KMS-11 (cell line): ENCODE measurements at regions not wholly inside any gene's neighbourhood (a gene's known extent, or its start where the extent isn't known, plus 50 kb on each side); places are given as distances from the start of the nearest gene placed in this dataset.
A peak's percentile ranks its signal among the peaks of the same experiment; 100 is the strongest.

ENCODE experiments used
- H2AFZ ChIP-seq: fragments of 200-600 bp; sonication (generic); 2 replicates; pipeline ENCODE4 v1.6.1; 2016; ENCODE audit warnings: antibody characterized with exemption, mixed run types, low read depth
- H3K27ac ChIP-seq: fragments of 200-600 bp; sonication (generic); 2 replicates; pipeline ENCODE4 v1.6.1; 2016; ENCODE audit warnings: mild to moderate bottlenecking, mixed run types
- H3K27me3 ChIP-seq: fragments of 200-600 bp; sonication (generic); 2 replicates; pipeline ENCODE4 v1.6.1; 2017; ENCODE audit warnings: mild to moderate bottlenecking, low read depth, mixed run types, moderate library complexity; ENCODE audit not compliant: insufficient read depth
- H3K36me3 ChIP-seq: fragments of 200-600 bp; sonication (generic); 2 replicates; pipeline ENCODE4 v1.6.1; 2017; ENCODE audit warnings: mild to moderate bottlenecking, mixed run types; ENCODE audit not compliant: insufficient read depth
- H3K4me1 ChIP-seq: fragments of 200-600 bp; sonication (generic); 2 replicates; pipeline ENCODE4 v1.6.1; 2016; ENCODE audit warnings: mild to moderate bottlenecking, low read depth, mixed run types; ENCODE audit not compliant: poor library complexity, severe bottlenecking
- H3K4me2 ChIP-seq: fragments of 200-600 bp; sonication (generic); 2 replicates; pipeline ENCODE4 v1.7.0; 2016; ENCODE audit warnings: mild to moderate bottlenecking, mixed run types
- H3K4me3 ChIP-seq: fragments of 200-600 bp; sonication (generic); IDR thresholded peaks from 2 replicates; pipeline ENCODE4 v1.6.1; 2017; ENCODE audit warnings: low read depth, low read length, mixed read lengths; ENCODE audit not compliant: insufficient read depth
- H3K79me2 ChIP-seq: fragments of 200-600 bp; sonication (generic); 2 replicates; pipeline ENCODE4 v1.6.1; 2016; ENCODE audit warnings: low read depth, mixed run types; ENCODE audit not compliant: insufficient read depth
- H3K9ac ChIP-seq: fragments of 200-600 bp; sonication (generic); 2 replicates; pipeline ENCODE4 v1.6.1; 2016; ENCODE audit warnings: mild to moderate bottlenecking, mixed run types
- H4K20me1 ChIP-seq: fragments of 200-600 bp; sonication (generic); 2 replicates; pipeline ENCODE4 v1.6.1; 2016; ENCODE audit warnings: mild to moderate bottlenecking, mixed run types; ENCODE audit not compliant: insufficient read depth
- TF ChIP-seq, protein P1 (sequence below): fragments of 200-600 bp; sonication (generic); conservative IDR thresholded peaks from 2 replicates; pipeline ENCODE4 v1.6.1; 2017; ENCODE audit warnings: low read depth, mild to moderate bottlenecking, antibody characterized with exemption, low read length, moderate library complexity, mixed read lengths

DNA sequence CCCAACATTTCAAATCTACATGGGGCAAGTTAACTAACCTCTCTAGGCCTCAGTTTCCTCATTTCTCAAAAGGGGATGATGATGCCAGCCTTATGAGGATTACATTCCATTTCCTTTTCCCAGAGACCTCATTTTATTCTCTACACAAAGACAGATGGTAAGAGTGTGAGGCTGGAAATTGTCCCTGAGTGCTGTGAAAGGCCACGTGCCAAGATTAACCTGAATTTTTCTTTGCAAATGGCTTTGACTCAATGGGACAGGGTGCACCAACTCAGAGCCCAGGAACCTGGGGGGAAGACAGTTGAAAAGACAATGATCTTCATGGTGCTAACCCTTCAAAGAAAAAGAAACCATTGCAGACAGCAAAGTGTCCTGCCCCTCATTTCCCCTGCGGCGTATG is 332.8 kb downstream of the TMEM114 start:
- Histone ChIP-seq H3K36me3 (no peaks in the 10 kb centered on the region), H3K4me3 (no peak overlapping the region), H3K27me3 (no peaks in the 10 kb centered on the region), H3K27ac (no peak overlapping the region), H4K20me1 (no peaks in the 10 kb centered on the region), H3K9ac (no peak overlapping the region), H2AFZ (no peak overlapping the region), H3K4me2 (no peak overlapping the region), H3K79me2 (no peaks in the 10 kb centered on the region), H3K4me1 (no peaks in the 10 kb centered on the region)
- TF ChIP-seq, protein P1, sequence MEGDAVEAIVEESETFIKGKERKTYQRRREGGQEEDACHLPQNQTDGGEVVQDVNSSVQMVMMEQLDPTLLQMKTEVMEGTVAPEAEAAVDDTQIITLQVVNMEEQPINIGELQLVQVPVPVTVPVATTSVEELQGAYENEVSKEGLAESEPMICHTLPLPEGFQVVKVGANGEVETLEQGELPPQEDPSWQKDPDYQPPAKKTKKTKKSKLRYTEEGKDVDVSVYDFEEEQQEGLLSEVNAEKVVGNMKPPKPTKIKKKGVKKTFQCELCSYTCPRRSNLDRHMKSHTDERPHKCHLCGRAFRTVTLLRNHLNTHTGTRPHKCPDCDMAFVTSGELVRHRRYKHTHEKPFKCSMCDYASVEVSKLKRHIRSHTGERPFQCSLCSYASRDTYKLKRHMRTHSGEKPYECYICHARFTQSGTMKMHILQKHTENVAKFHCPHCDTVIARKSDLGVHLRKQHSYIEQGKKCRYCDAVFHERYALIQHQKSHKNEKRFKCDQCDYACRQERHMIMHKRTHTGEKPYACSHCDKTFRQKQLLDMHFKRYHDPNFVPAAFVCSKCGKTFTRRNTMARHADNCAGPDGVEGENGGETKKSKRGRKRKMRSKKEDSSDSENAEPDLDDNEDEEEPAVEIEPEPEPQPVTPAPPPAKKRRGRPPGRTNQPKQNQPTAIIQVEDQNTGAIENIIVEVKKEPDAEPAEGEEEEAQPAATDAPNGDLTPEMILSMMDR: no peak

DNA sequence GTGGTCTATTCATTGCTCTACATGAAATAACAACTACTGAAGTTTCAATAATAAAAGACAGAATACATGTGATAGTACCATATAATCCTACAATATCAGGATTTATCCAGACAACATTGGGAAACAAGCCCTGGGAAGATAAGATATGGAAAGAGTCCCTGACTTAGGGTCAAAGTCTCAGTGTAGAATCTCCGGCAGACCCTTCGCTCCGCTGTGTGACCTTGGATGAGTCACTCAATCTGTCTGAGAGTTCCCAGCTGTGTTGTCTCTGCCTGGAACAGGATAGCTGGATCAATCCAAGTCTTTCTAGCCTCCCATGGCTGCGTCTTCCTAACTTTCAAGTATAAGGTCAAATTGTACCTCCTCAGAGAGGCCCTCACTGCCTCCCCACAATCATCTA is 335.9 kb downstream of the TMEM114 start:
- H3K4me2 ChIP-seq: no peak overlapping the region
- peaks cover 12% of the 10 kb centered on the region for H3K4me1 ChIP-seq
- H3K79me2 ChIP-seq: no peaks in the 10 kb centered on the region
- H3K36me3 ChIP-seq: no peaks in the 10 kb centered on the region
- no peaks in the 10 kb centered on the region for H4K20me1 ChIP-seq
- no peak overlapping the region for H3K4me3 ChIP-seq
- no peaks in the 10 kb centered on the region for H3K27me3 ChIP-seq
- TF ChIP-seq, protein P1: no peak
- no peak overlapping the region for H2AFZ ChIP-seq
- no peak overlapping the region for H3K9ac ChIP-seq
- no peak overlapping the region for H3K27ac ChIP-seq

DNA sequence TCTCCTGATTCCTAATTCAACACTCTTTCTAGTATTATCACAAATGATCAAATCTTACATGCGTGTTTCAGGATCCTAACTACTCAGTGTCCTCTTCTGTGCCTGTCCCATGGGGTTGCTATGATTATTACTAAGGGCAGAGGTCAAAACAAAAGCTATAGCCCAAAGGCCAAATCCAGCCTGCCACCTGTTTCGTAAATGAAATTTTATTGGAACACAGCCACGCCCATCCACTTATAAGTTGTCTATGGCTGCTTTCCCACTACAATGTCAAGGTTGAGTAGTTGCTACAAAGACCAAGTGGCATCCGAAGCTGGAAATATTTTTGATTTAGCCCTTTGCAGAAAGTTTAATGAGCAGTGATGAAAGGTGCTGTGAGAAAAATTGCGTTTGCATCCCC is 336.6 kb downstream of the TMEM114 start:
- Histone ChIP-seq H3K27me3 (no peaks in the 10 kb centered on the region), H3K9ac (no peak overlapping the region), H3K4me1 (peaks cover 12% of the 10 kb centered on the region), H3K4me2 (no peak overlapping the region), H3K27ac (no peak overlapping the region), H2AFZ (no peak overlapping the region), H3K4me3 (no peak overlapping the region), H4K20me1 (no peaks in the 10 kb centered on the region), H3K36me3 (no peaks in the 10 kb centered on the region), H3K79me2 (no peaks in the 10 kb centered on the region)
- TF ChIP-seq, protein P1: no peak

DNA sequence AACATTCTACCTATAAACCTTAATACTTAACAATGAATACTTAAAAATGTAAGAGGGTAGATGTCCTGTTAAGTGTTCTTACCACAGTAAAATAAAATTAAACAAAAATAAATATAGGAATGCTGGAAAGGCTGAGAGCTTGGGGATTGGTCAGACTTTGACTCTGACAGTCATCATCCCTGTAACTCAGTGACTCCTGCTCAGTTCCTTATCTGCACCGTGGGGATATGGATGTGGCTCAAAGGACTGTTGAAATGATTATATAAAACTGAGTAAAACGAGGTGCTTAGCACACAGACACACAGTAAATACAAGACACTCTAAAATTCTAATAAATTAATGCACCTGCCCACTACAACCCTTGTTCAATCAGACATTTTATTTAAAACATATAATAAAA is 338.6 kb downstream of the TMEM114 start:
- H4K20me1 ChIP-seq: no peaks in the 10 kb centered on the region
- H3K79me2 ChIP-seq: no peaks in the 10 kb centered on the region
- H2AFZ ChIP-seq: no peak overlapping the region
- H3K4me1 ChIP-seq: peaks cover 12% of the 10 kb centered on the region
- no peaks in the 10 kb centered on the region for H3K36me3 ChIP-seq
- no peak overlapping the region for H3K27ac ChIP-seq
- no peaks in the 10 kb centered on the region for H3K27me3 ChIP-seq
- TF ChIP-seq, protein P1: no peak
- H3K4me3 ChIP-seq: no peak overlapping the region
- 0 out of 2 replicates have a peak overlapping the region, but pooled peaks have one; percentile 13 for H3K4me2 ChIP-seq
- H3K9ac ChIP-seq: no peak overlapping the region
